ENCODE measurements at regions not wholly inside any gene's neighbourhood (a gene's known extent, or its start where the extent isn't known, plus 50 kb on each side); places are given as distances from the start of the nearest gene placed in this dataset.
"Not testable (repeated sequence)": the region's sequence is repeated elsewhere in the genome, so short reads cannot be mapped to it uniquely, and the experiment has no call there.

- Mint-ChIP-seq H3K4me1 (no peaks in the 10 kb centered on the region), H3K27me3 (peaks cover 3% of the 10 kb centered on the region), H3K9me3 (no peaks in the 10 kb centered on the region), H3K27ac (no peak overlapping the region), H3K36me3 (no peaks in the 10 kb centered on the region), H3K4me3 (no peak overlapping the region)
- CTCF ChIA-PET = no interaction called here
- DNase-seq = no peak
These were observed 156.1 kb upstream of the CHD6 start for GRCh38 chr20:41774291-41774690.

DNA sequence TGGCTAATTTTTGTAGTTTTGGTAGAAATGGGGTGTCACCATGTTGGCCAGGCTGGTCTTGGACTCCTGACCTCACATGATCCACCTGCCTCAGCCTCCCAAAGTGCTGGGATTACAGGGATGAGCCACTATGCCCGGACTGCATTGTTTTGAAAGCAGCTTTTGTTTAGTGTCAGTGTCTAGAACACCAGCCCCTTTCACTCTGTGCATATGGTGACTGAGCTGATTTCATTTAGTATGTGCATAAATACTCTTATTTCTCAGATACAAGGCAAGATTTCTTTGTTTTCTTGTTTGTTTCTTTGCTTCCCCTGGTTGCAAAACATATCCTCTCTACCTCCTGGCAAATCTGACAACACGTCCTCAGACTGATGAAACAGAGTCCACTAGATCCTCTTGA is 152.8 kb upstream of the CHD6 start:
- CTCF ChIA-PET = no interaction called here
- H3K9me3 Mint-ChIP-seq = no peaks in the 10 kb centered on the region
- no peak overlapping the region for H3K27ac Mint-ChIP-seq
- H3K36me3 Mint-ChIP-seq = no peaks in the 10 kb centered on the region
- H3K27me3 Mint-ChIP-seq = no peaks in the 10 kb centered on the region
- no peak for DNase-seq
- H3K4me1 Mint-ChIP-seq = no peaks in the 10 kb centered on the region
- H3K4me3 Mint-ChIP-seq = no peak overlapping the region

GRCh38 chr20:41770427-41770826 is 152.2 kb upstream of the CHD6 start:
- Mint-ChIP-seq H3K27me3 (no peaks in the 10 kb centered on the region), H3K27ac (no peak overlapping the region), H3K4me3 (no peak overlapping the region), H3K9me3 (no peaks in the 10 kb centered on the region), H3K36me3 (no peaks in the 10 kb centered on the region), H3K4me1 (no peaks in the 10 kb centered on the region)
- CTCF ChIA-PET = no interaction called here
- no peak for DNase-seq

- DNase-seq = no peak
- Mint-ChIP-seq H3K36me3 (no peaks in the 10 kb centered on the region), H3K27me3 (no peaks in the 10 kb centered on the region), H3K4me1 (no peaks in the 10 kb centered on the region), H3K4me3 (no peak overlapping the region), H3K27ac (no peak overlapping the region), H3K9me3 (no peaks in the 10 kb centered on the region)
- CTCF ChIA-PET = no interaction called here
These were observed 151.4 kb upstream of the CHD6 start for GRCh38 chr20:41769592-41770018.

GRCh38 chr20:41750137-41750536 is 132.0 kb upstream of the CHD6 start:
- H3K27ac Mint-ChIP-seq = no peak overlapping the region
- no peaks in the 10 kb centered on the region for H3K36me3 Mint-ChIP-seq
- H3K4me1 Mint-ChIP-seq = no peaks in the 10 kb centered on the region
- DNase-seq = no peak
- H3K4me3 Mint-ChIP-seq = no peak overlapping the region
- H3K27me3 Mint-ChIP-seq = peaks cover 8% of the 10 kb centered on the region
- CTCF ChIA-PET = no interaction called here
- H3K9me3 Mint-ChIP-seq = no peaks in the 10 kb centered on the region

GRCh38 chr20:41748756-41749582 is 130.8 kb upstream of the CHD6 start:
- H3K27ac Mint-ChIP-seq = no peak overlapping the region
- H3K27me3 Mint-ChIP-seq = peaks cover 9% of the 10 kb centered on the region
- H3K9me3 Mint-ChIP-seq = no peaks in the 10 kb centered on the region
- H3K4me3 Mint-ChIP-seq = no peak overlapping the region
- no peak for DNase-seq
- no peaks in the 10 kb centered on the region for H3K4me1 Mint-ChIP-seq
- H3K36me3 Mint-ChIP-seq = no peaks in the 10 kb centered on the region
- CTCF ChIA-PET = no interaction called here

GRCh38 chr20:41748051-41748450 is 129.9 kb upstream of the CHD6 start:
- CTCF ChIA-PET = no interaction called here
- Mint-ChIP-seq H3K4me1 (no peaks in the 10 kb centered on the region), H3K27me3 (peaks cover 9% of the 10 kb centered on the region), H3K36me3 (no peaks in the 10 kb centered on the region), H3K9me3 (no peaks in the 10 kb centered on the region), H3K27ac (no peak overlapping the region), H3K4me3 (no peak overlapping the region)
- no peak for DNase-seq

DNA sequence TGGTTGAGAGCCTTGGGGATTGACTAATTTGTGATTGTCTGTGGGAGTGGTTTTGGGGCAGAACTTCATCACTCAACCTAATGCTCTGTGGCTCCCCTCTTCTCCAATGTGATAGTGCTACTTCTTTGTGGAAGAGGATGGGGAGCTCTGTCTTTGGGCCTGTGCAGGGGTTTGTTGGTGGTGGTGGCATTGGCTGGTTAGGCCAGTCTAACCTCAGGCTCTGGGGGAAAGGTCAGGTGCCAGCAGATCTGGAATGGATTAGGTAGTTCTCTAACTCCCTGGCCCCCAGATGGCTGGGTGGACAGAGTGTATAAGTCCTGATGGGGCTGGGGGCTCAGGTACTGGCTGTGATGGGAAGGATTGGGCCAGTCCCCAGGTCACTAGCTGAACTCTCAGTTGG is 129.0 kb upstream of the CHD6 start:
- no peaks in the 10 kb centered on the region for H3K4me1 Mint-ChIP-seq
- no peak for DNase-seq
- no peaks in the 10 kb centered on the region for H3K9me3 Mint-ChIP-seq
- no peaks in the 10 kb centered on the region for H3K36me3 Mint-ChIP-seq
- H3K4me3 Mint-ChIP-seq = no peak overlapping the region
- no peak overlapping the region for H3K27ac Mint-ChIP-seq
- CTCF ChIA-PET = interaction anchor here (1.2 kb wide), 1 partner anchor 9 kb away, joined by 3 read pairs; no protein-coding TSS in a partner anchor
- peaks cover 9% of the 10 kb centered on the region for H3K27me3 Mint-ChIP-seq

DNA sequence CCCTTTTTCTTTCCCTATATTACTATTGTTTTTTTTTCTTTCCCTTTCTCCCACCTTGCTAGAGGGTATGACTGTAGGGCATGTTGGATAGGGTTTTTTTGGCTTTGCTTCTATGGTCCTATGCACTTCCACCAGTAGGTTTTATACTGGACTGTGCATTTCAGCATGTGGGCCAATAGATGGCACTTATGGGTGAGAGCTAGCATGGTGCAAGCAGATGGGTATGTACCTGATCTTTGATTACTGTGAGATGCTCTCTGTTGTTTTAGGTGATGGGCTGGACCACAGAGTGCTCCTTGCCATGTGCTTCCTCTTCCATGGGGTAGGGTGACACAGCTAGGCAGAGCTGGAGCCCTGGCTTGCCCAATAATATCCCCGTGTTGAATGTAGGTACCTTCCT is 128.5 kb upstream of the CHD6 start:
- no peak overlapping the region for H3K4me3 Mint-ChIP-seq
- no peaks in the 10 kb centered on the region for H3K36me3 Mint-ChIP-seq
- DNase-seq = no peak
- no peaks in the 10 kb centered on the region for H3K9me3 Mint-ChIP-seq
- peaks cover 9% of the 10 kb centered on the region for H3K27me3 Mint-ChIP-seq
- CTCF ChIA-PET = interaction anchor here (1.2 kb wide), 1 partner anchor 8 kb away, joined by 3 read pairs; no protein-coding TSS in a partner anchor
- no peak overlapping the region for H3K27ac Mint-ChIP-seq
- no peaks in the 10 kb centered on the region for H3K4me1 Mint-ChIP-seq

DNA sequence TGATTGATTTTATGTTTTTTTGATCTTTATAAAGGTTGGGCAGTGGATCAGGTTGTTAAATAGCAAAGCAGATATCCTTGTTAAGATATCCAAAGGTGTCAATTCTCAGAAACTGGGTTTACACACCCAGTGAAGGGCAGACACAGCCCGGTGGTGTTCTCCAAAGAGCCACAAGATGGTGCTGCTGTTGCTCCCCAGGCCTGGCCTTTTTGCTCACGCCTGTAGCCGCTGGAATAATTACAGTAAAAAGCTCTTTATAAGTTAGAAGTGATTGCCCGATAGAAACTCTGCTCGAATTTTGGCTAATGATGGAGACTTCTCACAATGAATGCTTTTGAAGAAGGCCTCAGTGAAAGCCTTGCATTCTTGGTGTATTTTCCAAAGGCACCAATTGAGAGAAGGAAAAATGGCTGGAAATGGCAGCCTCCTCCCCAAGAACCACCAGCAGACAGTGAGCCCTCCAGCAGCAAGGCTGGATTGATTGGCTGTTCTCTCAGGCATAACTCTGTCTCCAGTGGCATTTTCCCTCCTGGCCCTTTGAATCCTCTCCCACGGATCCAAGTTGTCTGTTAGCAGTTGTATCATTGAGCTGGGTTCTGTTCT is 120.5 kb upstream of the CHD6 start:
- H3K36me3 Mint-ChIP-seq = no peaks in the 10 kb centered on the region
- DNase-seq = peak; percentile 59
- H3K27me3 Mint-ChIP-seq = peaks cover 3% of the 10 kb centered on the region
- no peak overlapping the region for H3K4me3 Mint-ChIP-seq
- no peaks in the 10 kb centered on the region for H3K4me1 Mint-ChIP-seq
- CTCF ChIA-PET = interaction anchor here (0.9 to 1.9 kb wide), 6 partner anchors 8 to 1670 kb away, joined by 3 to 13 read pairs (median 4); no protein-coding TSS in a partner anchor
- H3K27ac Mint-ChIP-seq = no peak overlapping the region
- no peaks in the 10 kb centered on the region for H3K9me3 Mint-ChIP-seq

GRCh38 chr20:41735949-41736348 is 117.8 kb upstream of the CHD6 start:
- Mint-ChIP-seq H3K9me3 (no peaks in the 10 kb centered on the region), H3K4me1 (no peaks in the 10 kb centered on the region), H3K4me3 (no peak overlapping the region), H3K27ac (no peak overlapping the region), H3K36me3 (no peaks in the 10 kb centered on the region), H3K27me3 (peaks cover 7% of the 10 kb centered on the region)
- CTCF ChIA-PET = no interaction called here
- no peak for DNase-seq

GRCh38 chr20:41734506-41734945 is 116.3 kb upstream of the CHD6 start:
- peak; percentile 37 for DNase-seq

DNA sequence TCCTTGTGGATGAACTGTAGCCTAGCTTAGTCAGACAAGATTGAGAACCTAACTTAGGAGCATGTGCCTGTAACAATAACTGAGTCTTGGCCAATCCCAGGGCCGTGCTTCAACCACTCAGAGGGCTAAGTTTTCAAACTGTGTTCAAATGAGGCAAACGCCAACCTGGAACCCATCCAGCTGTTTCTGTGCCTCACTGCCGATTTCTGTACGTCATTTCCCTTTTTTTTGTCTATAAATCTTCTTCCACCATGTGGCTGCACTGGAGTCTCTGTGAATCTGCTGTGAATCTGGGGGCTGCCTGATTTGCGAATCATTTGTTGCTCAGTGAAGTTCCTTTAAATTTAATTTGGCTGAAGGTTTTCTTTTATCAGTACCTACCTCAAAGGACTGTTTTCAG is 115.0 kb upstream of the CHD6 start:
- Mint-ChIP-seq H3K4me1 (no peaks in the 10 kb centered on the region), H3K9me3 (no peaks in the 10 kb centered on the region), H3K27ac (no peak overlapping the region), H3K36me3 (no peaks in the 10 kb centered on the region), H3K27me3 (peaks cover 7% of the 10 kb centered on the region), H3K4me3 (no peak overlapping the region)
- CTCF ChIA-PET = interaction anchor here (0.8 kb wide), 1 partner anchor 13 kb away, joined by 4 read pairs; no protein-coding TSS in a partner anchor
- DNase-seq = no peak

More at GRCh38 chr20:41734506-41734945, 116.3 kb upstream of the CHD6 start:
- no peaks in the 10 kb centered on the region for H3K4me1 Mint-ChIP-seq
- H3K36me3 Mint-ChIP-seq = no peaks in the 10 kb centered on the region
- H3K27me3 Mint-ChIP-seq = peaks cover 7% of the 10 kb centered on the region
- CTCF ChIA-PET = interaction anchor here (0.8 to 1.2 kb wide), 6 partner anchors 10 to 38 kb away, joined by 3 to 4 read pairs (median 3); no protein-coding TSS in a partner anchor
- no peaks in the 10 kb centered on the region for H3K9me3 Mint-ChIP-seq
- no peak overlapping the region for H3K4me3 Mint-ChIP-seq
- no peak overlapping the region for H3K27ac Mint-ChIP-seq

- H3K4me1 Mint-ChIP-seq, H3K36me3 Mint-ChIP-seq, H3K27ac Mint-ChIP-seq, DNase-seq, H3K4me3 Mint-ChIP-seq, H3K27me3 Mint-ChIP-seq, H3K9me3 Mint-ChIP-seq: not testable (repeated sequence)
- CTCF ChIA-PET = interaction anchor here (0.7 to 0.8 kb wide), 2 partner anchors 33 to 409 kb away, joined by 3 read pairs; no protein-coding TSS in a partner anchor
These were observed 113.0 kb upstream of the CHD6 start for GRCh38 chr20:41731198-41731597.

DNA sequence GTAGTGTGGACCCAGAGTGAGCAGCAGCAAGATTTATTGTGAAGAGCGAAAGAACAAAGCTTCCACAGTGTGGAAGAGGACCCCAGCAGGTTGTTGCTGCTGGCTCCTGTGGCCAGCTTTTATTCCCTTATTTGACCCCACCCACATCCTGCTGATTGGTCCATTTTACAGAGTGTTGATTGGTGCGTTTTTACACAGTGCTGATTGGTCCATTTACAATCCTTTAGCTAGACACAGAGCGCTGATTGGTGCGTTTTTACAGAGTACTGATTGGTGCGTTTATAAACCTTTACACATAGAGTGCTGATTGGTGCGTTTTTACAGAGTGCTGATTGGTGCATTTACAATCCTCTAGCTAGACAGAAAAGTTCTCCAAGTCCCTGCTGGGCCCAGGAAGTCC is 109.5 kb upstream of the CHD6 start:
- H3K4me3 Mint-ChIP-seq, DNase-seq, H3K9me3 Mint-ChIP-seq, CTCF ChIA-PET, H3K4me1 Mint-ChIP-seq, H3K27me3 Mint-ChIP-seq, H3K36me3 Mint-ChIP-seq, H3K27ac Mint-ChIP-seq: not testable (repeated sequence)
